Activated CD8-positive, alpha-beta T cell treated with anti-CD3 and anti-CD28 coated beads for 36 hours (primary cell): ENCODE measurements at regions not wholly inside any gene's neighbourhood (a gene's known extent, or its start where the extent isn't known, plus 50 kb on each side); places are given as distances from the start of the nearest gene placed in this dataset.

Experiments used
- ATAC-seq: fragments of 200-7000 bp; cut with Tn5 transposase; one replicate; pipeline ENCODE4 v1.10.0; 2021; ENCODE audit warnings: mild to moderate bottlenecking, moderate library complexity
- CTCF ChIA-PET: fragments of 350-600 bp; sonication (Branson Sonifier 250); formaldehyde crosslinking; loops from one replicate; lab custom pipeline; 2021; ENCODE audit warnings: antibody characterized with exemption; lab: Charles Lee
- POLR2A ChIA-PET: fragments of 350-600 bp; sonication (Branson Sonifier 250); formaldehyde crosslinking; loops from one replicate; lab custom pipeline; 2021; ENCODE audit warnings: antibody characterized with exemption; lab: Charles Lee
- DNase-seq: peaks from one replicate; pipeline ENCODE4 v3.0.0-alpha.2; 2020
- H3K27ac Mint-ChIP-seq: one replicate; pipeline ENCODE4 v1.8.0; 2021; ENCODE audit warnings: mild to moderate bottlenecking, mixed read lengths
- H3K27me3 Mint-ChIP-seq: one replicate; pipeline ENCODE4 v1.8.0; 2021; ENCODE audit warnings: mixed read lengths
- H3K36me3 Mint-ChIP-seq: one replicate; pipeline ENCODE4 v1.8.0; 2021; ENCODE audit warnings: low read depth, mixed read lengths
- H3K4me1 Mint-ChIP-seq: one replicate; pipeline ENCODE4 v1.8.0; 2021; ENCODE audit warnings: low read depth, mixed read lengths
- H3K4me3 Mint-ChIP-seq: one replicate; pipeline ENCODE4 v1.8.0; 2021; ENCODE audit warnings: mild to moderate bottlenecking, moderate library complexity, mixed read lengths
- H3K9me3 Mint-ChIP-seq: one replicate; pipeline ENCODE4 v1.8.0; 2021; ENCODE audit warnings: mixed read lengths
- intact Hi-C: fragments of 100-400 bp; cut with micrococcal nuclease; formaldehyde crosslinking; loops from one replicate; pipeline ENCODE4 v1.10.0; 2022
- TF ChIP-seq, protein P1 (sequence below): fragments of 200-600 bp; IDR thresholded peaks from one replicate; pipeline ENCODE4 v1.8.0; 2022; ENCODE audit warnings: antibody characterized with exemption, mild to moderate bottlenecking

GRCh38 chr21:38742580-38743260 lies 63.0 kb upstream of the ETS2 start:
- CTCF ChIA-PET = interaction anchor here (1.0 kb wide), 1 partner anchor 65 kb away, joined by 3 read pairs; no protein-coding TSS in a partner anchor
- ATAC-seq = no peak
- intact Hi-C loops = no loop called here
- no peak overlapping the region for H3K4me3 Mint-ChIP-seq
- peaks cover 2% of the 10 kb centered on the region for H3K27me3 Mint-ChIP-seq
- POLR2A ChIA-PET = no interaction called here
- DNase-seq = no peak
- peaks cover 11% of the 10 kb centered on the region for H3K4me1 Mint-ChIP-seq
- H3K27ac Mint-ChIP-seq = no peak overlapping the region
- TF ChIP-seq, protein P1, sequence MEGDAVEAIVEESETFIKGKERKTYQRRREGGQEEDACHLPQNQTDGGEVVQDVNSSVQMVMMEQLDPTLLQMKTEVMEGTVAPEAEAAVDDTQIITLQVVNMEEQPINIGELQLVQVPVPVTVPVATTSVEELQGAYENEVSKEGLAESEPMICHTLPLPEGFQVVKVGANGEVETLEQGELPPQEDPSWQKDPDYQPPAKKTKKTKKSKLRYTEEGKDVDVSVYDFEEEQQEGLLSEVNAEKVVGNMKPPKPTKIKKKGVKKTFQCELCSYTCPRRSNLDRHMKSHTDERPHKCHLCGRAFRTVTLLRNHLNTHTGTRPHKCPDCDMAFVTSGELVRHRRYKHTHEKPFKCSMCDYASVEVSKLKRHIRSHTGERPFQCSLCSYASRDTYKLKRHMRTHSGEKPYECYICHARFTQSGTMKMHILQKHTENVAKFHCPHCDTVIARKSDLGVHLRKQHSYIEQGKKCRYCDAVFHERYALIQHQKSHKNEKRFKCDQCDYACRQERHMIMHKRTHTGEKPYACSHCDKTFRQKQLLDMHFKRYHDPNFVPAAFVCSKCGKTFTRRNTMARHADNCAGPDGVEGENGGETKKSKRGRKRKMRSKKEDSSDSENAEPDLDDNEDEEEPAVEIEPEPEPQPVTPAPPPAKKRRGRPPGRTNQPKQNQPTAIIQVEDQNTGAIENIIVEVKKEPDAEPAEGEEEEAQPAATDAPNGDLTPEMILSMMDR = no peak
- H3K36me3 Mint-ChIP-seq = no peaks in the 10 kb centered on the region
- no peaks in the 10 kb centered on the region for H3K9me3 Mint-ChIP-seq

DNA sequence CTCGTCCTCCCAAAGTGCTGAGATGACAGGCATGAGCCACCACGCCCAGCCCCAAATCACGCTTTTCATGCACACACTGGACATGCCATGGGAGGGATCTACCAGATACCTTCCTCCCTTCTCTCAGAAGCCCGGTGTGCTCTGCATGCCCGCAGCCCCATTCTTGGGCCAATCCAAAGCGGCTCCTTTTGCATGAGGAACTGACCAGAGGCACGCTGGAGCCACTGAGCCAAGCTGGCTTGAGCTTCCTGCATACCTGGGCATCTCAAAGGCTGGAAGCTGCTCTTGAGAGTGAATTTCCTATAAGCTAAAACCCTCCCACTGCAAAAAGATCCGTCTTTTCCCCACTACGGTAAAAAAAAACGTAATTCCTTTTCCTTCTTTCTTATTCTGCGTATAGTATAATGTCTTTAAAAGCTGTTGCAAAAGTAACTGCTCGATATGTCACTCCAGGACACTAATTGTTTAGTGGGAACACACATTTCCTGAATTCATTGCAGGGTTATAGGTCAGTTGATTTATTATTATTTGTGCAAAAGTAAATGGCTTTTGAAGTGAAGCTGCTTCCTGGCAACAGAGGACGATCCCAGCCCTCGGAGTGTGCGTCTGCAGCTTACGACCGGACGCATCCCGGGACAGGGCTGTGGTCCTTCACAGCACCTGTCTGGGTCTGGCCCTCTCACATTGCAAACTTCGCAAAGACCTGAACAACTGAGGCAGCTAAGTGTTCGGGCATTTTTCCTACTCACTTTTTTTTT lies 61.8 kb upstream of the ETS2 start:
- POLR2A ChIA-PET = interaction anchor here (0.9 kb wide), 1 partner anchor 71 kb away, joined by 3 read pairs; no protein-coding TSS in a partner anchor
- TF ChIP-seq, protein P1 = no peak

DNA sequence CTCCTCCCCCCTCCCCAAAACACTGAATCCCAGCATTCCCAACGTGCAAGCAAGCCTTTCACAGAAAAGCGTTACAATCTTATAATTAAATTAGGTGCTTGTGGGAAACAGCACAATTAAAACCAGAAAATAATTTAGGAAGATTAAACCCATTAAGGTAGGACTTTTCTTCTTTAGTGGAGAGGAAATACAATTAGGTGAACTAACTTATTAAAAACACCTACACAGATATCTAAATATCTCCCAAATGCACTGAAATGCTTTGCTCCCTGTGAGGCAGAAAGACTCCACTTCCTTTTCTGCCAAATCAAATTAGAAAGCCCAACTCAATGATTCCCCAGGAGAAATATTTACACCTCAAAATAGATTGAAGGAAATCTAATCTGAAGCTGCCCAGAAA lies 60.9 kb upstream of the ETS2 start:
- intact Hi-C loops = no loop called here
- CTCF ChIA-PET = interaction anchor here (1.0 kb wide), 1 partner anchor 22 kb away, joined by 3 read pairs; no protein-coding TSS in a partner anchor

More for the DNA sequence above, 61.8 kb upstream of the ETS2 start:
- intact Hi-C loops = no loop called here
- Mint-ChIP-seq H3K4me1 (peaks cover 11% of the 10 kb centered on the region), H3K27me3 (peaks cover 2% of the 10 kb centered on the region), H3K4me3 (no peak overlapping the region), H3K36me3 (no peaks in the 10 kb centered on the region), H3K27ac (no peak overlapping the region), H3K9me3 (no peaks in the 10 kb centered on the region)
- CTCF ChIA-PET = no interaction called here
- no peak for ATAC-seq
- no peak for DNase-seq

GRCh38 chr21:38747810-38748209 lies 57.9 kb upstream of the ETS2 start:
- ATAC-seq (no peak), DNase-seq (no peak)
- Mint-ChIP-seq H3K9me3 (no peaks in the 10 kb centered on the region), H3K27me3 (peaks cover 5% of the 10 kb centered on the region), H3K4me3 (no peak overlapping the region), H3K36me3 (no peaks in the 10 kb centered on the region), H3K27ac (no peak overlapping the region), H3K4me1 (no peaks in the 10 kb centered on the region)
- intact Hi-C loops = no loop called here
- TF ChIP-seq, protein P1 = no peak
- CTCF ChIA-PET = interaction anchor here (2.9 kb wide), 1 partner anchor 12 kb away, joined by 7 read pairs; no protein-coding TSS in a partner anchor
- POLR2A ChIA-PET = no interaction called here

More for the DNA sequence above, 60.9 kb upstream of the ETS2 start:
- DNase-seq = no peak
- peaks cover 11% of the 10 kb centered on the region for H3K4me1 Mint-ChIP-seq
- POLR2A ChIA-PET = no interaction called here
- peaks cover 2% of the 10 kb centered on the region for H3K27me3 Mint-ChIP-seq
- TF ChIP-seq, protein P1 = no peak
- ATAC-seq = no peak
- H3K27ac Mint-ChIP-seq = no peak overlapping the region
- no peaks in the 10 kb centered on the region for H3K9me3 Mint-ChIP-seq
- no peaks in the 10 kb centered on the region for H3K36me3 Mint-ChIP-seq
- no peak overlapping the region for H3K4me3 Mint-ChIP-seq
